Neural progenitor cell (in vitro differentiated cells): ENCODE measurements at regions not wholly inside any gene's neighbourhood (a gene's known extent, or its start where the extent isn't known, plus 50 kb on each side); places are given as distances from the start of the nearest gene placed in this dataset.

Experiments
- DNase-seq: peaks from one replicate; pipeline ENCODE4 v3.0.0-alpha.2; 2016; ENCODE audit warnings: low spot score
- H2AFZ ChIP-seq: fragments of 200-600 bp; sonication (generic); replicated peaks from 2 replicates; pipeline ENCODE4 v1.6.1; 2016; ENCODE audit warnings: antibody characterized with exemption
- H3F3A ChIP-seq: fragments of 200-600 bp; sonication (generic); 2 replicates; pipeline ENCODE4 v1.6.1; 2016; ENCODE audit warnings: antibody characterized with exemption, low read depth
- H3K27ac ChIP-seq: fragments of 200-600 bp; sonication (generic); 2 replicates; pipeline ENCODE4 v1.5.1; 2016; ENCODE audit warnings: mild to moderate bottlenecking
- H3K27me3 ChIP-seq: fragments of 200-600 bp; sonication (generic); 2 replicates; pipeline ENCODE4 v1.6.1; 2016; ENCODE audit warnings: mild to moderate bottlenecking, moderate library complexity
- H3K36me3 ChIP-seq: fragments of 200-600 bp; sonication (generic); 2 replicates; pipeline ENCODE4 v1.5.1; 2016
- H3K4me1 ChIP-seq: fragments of 200-600 bp; sonication (generic); 2 replicates; pipeline ENCODE4 v1.6.1; 2016; ENCODE audit warnings: mixed run types
- H3K4me2 ChIP-seq: fragments of 200-600 bp; sonication (generic); 2 replicates; pipeline ENCODE4 v1.6.1; 2016
- H3K4me3 ChIP-seq: fragments of 200-600 bp; sonication (generic); 2 replicates; pipeline ENCODE4 v1.5.1; 2016
- H3K79me2 ChIP-seq: fragments of 200-600 bp; sonication (generic); 2 replicates; pipeline ENCODE4 v1.6.1; 2016; ENCODE audit warnings: low read depth
- H3K9ac ChIP-seq: fragments of 200-600 bp; sonication (generic); 2 replicates; pipeline ENCODE4 v1.6.1; 2016
- H3K9me3 ChIP-seq: fragments of 200-600 bp; sonication (generic); 2 replicates; pipeline ENCODE4 v1.5.1; 2016; ENCODE audit warnings: low read depth
- H4K20me1 ChIP-seq: fragments of 200-600 bp; sonication (generic); 2 replicates; pipeline ENCODE4 v1.6.1; 2016; ENCODE audit warnings: low read depth
- H3K27ac Mint-ChIP-seq: 3 replicates; pipeline ENCODE4 v1.8.0; 2021; ENCODE audit warnings: mixed read lengths
- H3K27me3 Mint-ChIP-seq: 2 replicates; pipeline ENCODE4 v1.8.0; 2022; ENCODE audit warnings: low read depth, mild to moderate bottlenecking, inconsistent platforms, moderate library complexity, mixed read lengths; ENCODE audit not compliant: insufficient read depth
- H3K36me3 Mint-ChIP-seq: 3 replicates; pipeline ENCODE4 v1.8.0; 2021; ENCODE audit warnings: mixed read lengths
- H3K4me1 Mint-ChIP-seq: 3 replicates; pipeline ENCODE4 v1.8.0; 2021; ENCODE audit warnings: mixed read lengths
- H3K4me3 Mint-ChIP-seq: 3 replicates; pipeline ENCODE4 v1.8.0; 2021; ENCODE audit warnings: mild to moderate bottlenecking, moderate library complexity, mixed read lengths
- H3K9me3 Mint-ChIP-seq: 3 replicates; pipeline ENCODE4 v1.8.0; 2020; ENCODE audit warnings: mixed read lengths
- EZH2 ChIP-seq: fragments of 200-600 bp; sonication (generic); IDR thresholded peaks from 2 replicates; pipeline ENCODE4 v1.6.1; 2017; ENCODE audit warnings: antibody characterized with exemption, mild to moderate bottlenecking, moderate library complexity
- EZH2phosphoT487 ChIP-seq: fragments of 200-600 bp; sonication (generic); IDR thresholded peaks from 2 replicates; pipeline ENCODE4 v1.6.1; 2017; ENCODE audit warnings: antibody characterized with exemption
- TF ChIP-seq, protein P1 (sequence below): fragments of 200-600 bp; sonication (generic); IDR thresholded peaks from 2 replicates; pipeline ENCODE4 v1.5.1; 2017; ENCODE audit warnings: antibody characterized with exemption, mild to moderate bottlenecking

DNA sequence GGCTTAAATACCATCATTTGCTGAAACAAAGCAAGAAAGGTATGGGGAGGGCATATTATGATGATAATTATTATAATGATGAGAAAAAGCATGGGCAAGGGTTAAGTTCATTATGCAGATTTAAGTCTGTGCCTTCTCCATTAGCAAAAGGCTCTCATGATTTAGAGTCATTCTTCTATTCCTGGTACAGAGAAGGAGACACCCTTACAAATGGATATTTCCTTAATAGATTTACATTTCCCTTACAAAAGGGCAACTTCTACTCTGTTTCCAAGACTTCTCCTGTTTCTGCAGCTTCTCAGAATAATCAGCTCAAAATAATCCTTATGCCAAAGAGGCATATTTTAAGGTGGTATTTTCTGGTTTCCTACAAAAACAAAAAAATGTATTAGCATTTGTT lies 121.1 kb upstream of the CAMK1G start:
- H3K4me3 Mint-ChIP-seq: no peak overlapping the region
- peaks cover 10% of the 10 kb centered on the region for H3K9me3 Mint-ChIP-seq
- Histone ChIP-seq H2AFZ (no peak overlapping the region), H3K79me2 (no peaks in the 10 kb centered on the region), H3K27me3 (no peaks in the 10 kb centered on the region), H3K36me3 (no peaks in the 10 kb centered on the region), H3K4me1 (peaks cover 2% of the 10 kb centered on the region), H4K20me1 (no peaks in the 10 kb centered on the region), H3K4me2 (no peak overlapping the region), H3K27ac (no peak overlapping the region), H3K4me3 (no peak overlapping the region), H3K9ac (no peak overlapping the region), H3F3A (no peaks in the 10 kb centered on the region), H3K9me3 (peaks cover 12% of the 10 kb centered on the region)
- H3K27me3 Mint-ChIP-seq: no peaks in the 10 kb centered on the region
- no peak for DNase-seq
- no peaks in the 10 kb centered on the region for H3K4me1 Mint-ChIP-seq
- no peaks in the 10 kb centered on the region for H3K36me3 Mint-ChIP-seq
- H3K27ac Mint-ChIP-seq: no peak overlapping the region
- no peak for TF ChIP-seq EZH2
- TF ChIP-seq EZH2phosphoT487: no peak
- TF ChIP-seq, protein P1, sequence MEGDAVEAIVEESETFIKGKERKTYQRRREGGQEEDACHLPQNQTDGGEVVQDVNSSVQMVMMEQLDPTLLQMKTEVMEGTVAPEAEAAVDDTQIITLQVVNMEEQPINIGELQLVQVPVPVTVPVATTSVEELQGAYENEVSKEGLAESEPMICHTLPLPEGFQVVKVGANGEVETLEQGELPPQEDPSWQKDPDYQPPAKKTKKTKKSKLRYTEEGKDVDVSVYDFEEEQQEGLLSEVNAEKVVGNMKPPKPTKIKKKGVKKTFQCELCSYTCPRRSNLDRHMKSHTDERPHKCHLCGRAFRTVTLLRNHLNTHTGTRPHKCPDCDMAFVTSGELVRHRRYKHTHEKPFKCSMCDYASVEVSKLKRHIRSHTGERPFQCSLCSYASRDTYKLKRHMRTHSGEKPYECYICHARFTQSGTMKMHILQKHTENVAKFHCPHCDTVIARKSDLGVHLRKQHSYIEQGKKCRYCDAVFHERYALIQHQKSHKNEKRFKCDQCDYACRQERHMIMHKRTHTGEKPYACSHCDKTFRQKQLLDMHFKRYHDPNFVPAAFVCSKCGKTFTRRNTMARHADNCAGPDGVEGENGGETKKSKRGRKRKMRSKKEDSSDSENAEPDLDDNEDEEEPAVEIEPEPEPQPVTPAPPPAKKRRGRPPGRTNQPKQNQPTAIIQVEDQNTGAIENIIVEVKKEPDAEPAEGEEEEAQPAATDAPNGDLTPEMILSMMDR: no peak

DNA sequence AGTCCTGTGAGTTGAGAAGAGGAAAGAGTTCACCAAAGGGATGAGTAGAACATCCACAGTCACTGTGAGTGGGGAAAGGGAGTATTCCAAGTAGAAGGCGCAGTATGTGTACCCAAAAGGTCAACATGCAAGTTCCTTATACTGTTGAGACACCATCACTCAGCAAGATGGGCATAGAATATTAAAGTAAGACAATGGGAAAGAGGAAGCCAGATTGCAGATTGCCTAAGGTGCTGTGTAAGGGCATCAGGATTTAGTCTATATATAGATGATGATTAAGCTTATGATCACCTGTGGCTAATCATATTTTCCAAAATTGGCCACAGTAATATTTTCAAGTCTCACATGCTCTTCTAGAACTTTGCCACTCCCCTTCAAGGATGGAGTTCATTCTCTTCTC lies 120.1 kb upstream of the CAMK1G start:
- Mint-ChIP-seq H3K27me3 (no peaks in the 10 kb centered on the region), H3K9me3 (peaks cover 10% of the 10 kb centered on the region), H3K36me3 (no peaks in the 10 kb centered on the region), H3K27ac (no peak overlapping the region), H3K4me3 (no peak overlapping the region), H3K4me1 (no peaks in the 10 kb centered on the region)
- peaks cover 4% of the 10 kb centered on the region for H3K4me1 ChIP-seq
- peaks cover 12% of the 10 kb centered on the region for H3K9me3 ChIP-seq
- no peaks in the 10 kb centered on the region for H3K27me3 ChIP-seq
- no peaks in the 10 kb centered on the region for H3K36me3 ChIP-seq
- no peak overlapping the region for H3K4me2 ChIP-seq
- no peak for DNase-seq
- no peak overlapping the region for H3K4me3 ChIP-seq
- TF ChIP-seq, protein P1: no peak
- TF ChIP-seq EZH2 (no peak), EZH2phosphoT487 (no peak)
- no peak overlapping the region for H2AFZ ChIP-seq
- no peaks in the 10 kb centered on the region for H4K20me1 ChIP-seq
- H3K9ac ChIP-seq: no peak overlapping the region
- no peaks in the 10 kb centered on the region for H3K79me2 ChIP-seq
- H3F3A ChIP-seq: no peaks in the 10 kb centered on the region
- H3K27ac ChIP-seq: no peak overlapping the region

DNA sequence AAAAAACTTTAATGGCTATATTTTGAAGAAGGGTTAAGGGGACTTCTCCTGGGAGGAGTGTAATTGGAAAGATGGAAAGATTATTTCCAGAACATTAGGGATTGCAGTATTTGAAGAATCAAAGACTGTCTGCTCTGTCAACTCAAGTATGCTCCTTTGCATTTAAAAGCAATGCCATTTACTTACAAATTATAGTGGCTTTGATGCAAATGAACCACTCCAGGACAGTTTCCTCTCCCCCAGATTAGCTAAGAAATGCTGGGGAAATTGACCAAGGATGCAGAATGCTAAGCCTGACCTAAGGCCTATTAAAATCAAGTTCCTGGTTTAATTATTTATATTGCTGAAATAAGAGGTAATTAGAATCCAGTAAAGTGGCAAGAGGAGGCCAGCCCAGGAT lies 110.5 kb upstream of the CAMK1G start:
- Histone ChIP-seq H3K79me2 (no peaks in the 10 kb centered on the region), H4K20me1 (no peaks in the 10 kb centered on the region), H3K9ac (no peak overlapping the region), H3K9me3 (no peaks in the 10 kb centered on the region), H3K27me3 (no peaks in the 10 kb centered on the region), H3K4me2 (no peak overlapping the region), H2AFZ (no peak overlapping the region), H3F3A (no peaks in the 10 kb centered on the region), H3K4me1 (no peaks in the 10 kb centered on the region), H3K36me3 (no peaks in the 10 kb centered on the region), H3K27ac (no peak overlapping the region), H3K4me3 (no peak overlapping the region)
- no peak for TF ChIP-seq EZH2phosphoT487
- TF ChIP-seq, protein P1: no peak
- TF ChIP-seq EZH2: no peak
- Mint-ChIP-seq H3K27me3 (peaks cover 4% of the 10 kb centered on the region), H3K27ac (no peak overlapping the region), H3K36me3 (no peaks in the 10 kb centered on the region), H3K9me3 (peaks cover 22% of the 10 kb centered on the region), H3K4me1 (no peaks in the 10 kb centered on the region), H3K4me3 (no peak overlapping the region)
- no peak for DNase-seq

DNA sequence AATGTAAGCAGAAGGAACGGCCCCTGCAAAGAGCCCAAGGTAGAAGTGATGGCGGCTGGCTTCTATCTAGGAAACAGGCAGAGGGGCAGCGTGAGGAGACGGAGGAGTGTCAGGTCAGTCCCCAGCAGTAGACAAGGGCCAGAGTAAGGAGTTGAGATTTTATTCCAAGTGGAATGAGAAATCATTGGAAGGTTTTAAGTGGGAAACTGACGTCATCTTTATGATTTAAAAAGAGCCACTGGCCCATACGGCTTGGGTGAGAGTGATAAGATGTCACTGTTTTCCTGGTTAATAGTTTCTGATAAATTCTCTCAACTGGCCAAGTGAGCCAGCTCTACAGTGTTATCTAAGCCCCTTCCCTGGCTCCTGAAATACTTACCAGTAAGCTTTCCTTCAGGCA lies 103.2 kb upstream of the CAMK1G start:
- no peak overlapping the region for H3K4me3 ChIP-seq
- no peaks in the 10 kb centered on the region for H3K27me3 ChIP-seq
- TF ChIP-seq EZH2: no peak
- TF ChIP-seq, protein P1: no peak
- no peak for TF ChIP-seq EZH2phosphoT487
- no peaks in the 10 kb centered on the region for H3K4me1 ChIP-seq
- H3K9me3 ChIP-seq: no peaks in the 10 kb centered on the region
- Mint-ChIP-seq H3K27ac (no peak overlapping the region), H3K4me1 (no peaks in the 10 kb centered on the region), H3K27me3 (peaks cover 4% of the 10 kb centered on the region), H3K4me3 (no peak overlapping the region), H3K9me3 (peaks cover under 1% of the 10 kb centered on the region), H3K36me3 (no peaks in the 10 kb centered on the region)
- no peak overlapping the region for H2AFZ ChIP-seq
- no peak overlapping the region for H3K9ac ChIP-seq
- H3K27ac ChIP-seq: no peak overlapping the region
- no peaks in the 10 kb centered on the region for H3K79me2 ChIP-seq
- H3F3A ChIP-seq: no peaks in the 10 kb centered on the region
- no peaks in the 10 kb centered on the region for H3K36me3 ChIP-seq
- no peak for DNase-seq
- no peaks in the 10 kb centered on the region for H4K20me1 ChIP-seq
- no peak overlapping the region for H3K4me2 ChIP-seq
